ENCODE measurements at regions not wholly inside any gene's neighbourhood (a gene's known extent, or its start where the extent isn't known, plus 50 kb on each side); places are given as distances from the start of the nearest gene placed in this dataset.

DNA sequence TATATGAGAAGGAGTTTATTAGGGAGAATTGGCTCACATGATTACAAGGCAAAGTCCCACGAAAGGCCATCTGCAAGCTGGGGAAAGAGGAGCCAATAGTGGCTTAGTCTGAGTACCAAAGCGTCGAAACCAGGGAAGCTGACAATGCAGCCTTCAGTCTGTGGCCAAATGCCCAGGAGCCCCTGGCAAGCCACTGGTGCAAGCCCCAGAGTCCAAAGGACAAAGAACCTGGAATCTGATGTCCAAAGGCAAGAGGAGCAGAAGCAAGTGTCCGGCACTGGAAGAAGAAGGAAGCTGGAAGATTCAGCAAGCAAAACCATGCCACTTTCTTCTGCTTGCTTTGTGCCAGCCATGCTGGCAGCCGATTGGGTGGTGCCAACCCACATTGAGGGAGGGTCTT is 74.3 kb upstream of the NPAS2 start:
- TF ChIP-seq POLR2A (IDR thresholded peaks at IDR 0.05; ENCODE audit: extremely low read depth, insufficient read length) = no peak
- no peak for TF ChIP-seq MAX (IDR thresholded peaks at IDR 0.05; ENCODE audit: low read depth, low read length)
- no peak for TF ChIP-seq CTCF (IDR thresholded peaks at IDR 0.05; ENCODE audit: low read depth, low read length)

All from NB4 (cell line).